Upper lobe of left lung (tissue), 6 donors: ENCODE measurements at regions not wholly inside any gene's neighbourhood (a gene's known extent, or its start where the extent isn't known, plus 50 kb on each side); places are given as distances from the start of the nearest gene placed in this dataset.

ENCODE experiments used
- ATAC-seq, 2 donors: fragments of 200-7000 bp; cut with Tn5 transposase; one replicate each; pipeline ENCODE4 v1.9.1; 2022; ENCODE audit warnings: mild to moderate bottlenecking in 2 of 2, moderate library complexity in 2 of 2; ENCODE audit not compliant: low FRiP score in 2 of 2
- DNase-seq, 2 donors: peaks; one replicate each; pipeline ENCODE4 v3.0.0-alpha.2; 2019 to 2020
- H3K27ac ChIP-seq, 4 donors: fragments of 200-600 bp; sonication (generic); one replicate each; pipeline ENCODE4 v1.5.1; 2016 to 2019
- H3K27me3 ChIP-seq, 4 donors: fragments of 200-600 bp; sonication (generic); one replicate each; pipeline ENCODE4 v1.5.1; 2017 to 2019
- H3K36me3 ChIP-seq, 4 donors: fragments of 200-600 bp; sonication (generic); one replicate each; pipeline ENCODE4 v1.5.1; 2016 to 2019
- H3K4me1 ChIP-seq, 4 donors: fragments of 200-600 bp; sonication (generic); one replicate each; pipeline ENCODE4 v1.5.1; 2018 to 2019
- H3K4me3 ChIP-seq, 4 donors: fragments of 200-600 bp; sonication (generic); one replicate each; pipeline ENCODE4 v1.5.1; 2017 to 2019; ENCODE audit warnings: mild to moderate bottlenecking in 2 of 4, moderate library complexity in 1 of 4
- H3K9me3 ChIP-seq, 4 donors: fragments of 200-600 bp; sonication (generic); one replicate each; pipeline ENCODE4 v1.5.1; 2018 to 2019
- EP300 ChIP-seq, 4 donors: sonication (generic); formaldehyde crosslinking; IDR thresholded peaks; one replicate each; pipeline ENCODE4 v1.5.1; 2017; ENCODE audit warnings: antibody characterized with exemption in 4 of 4, control low read depth in 2 of 4
- POLR2A ChIP-seq, 4 donors: fragments of 450-650 bp; IDR thresholded peaks; one replicate each; pipeline ENCODE4 v1.5.1; 2016 to 2017; ENCODE audit warnings: antibody characterized with exemption in 4 of 4, mild to moderate bottlenecking in 2 of 4
- POLR2AphosphoS5 ChIP-seq, 2 donors: sonication (generic); formaldehyde crosslinking; IDR thresholded peaks; one replicate each; pipeline ENCODE4 v1.5.1; 2017; ENCODE audit warnings: antibody characterized with exemption in 2 of 2
- WGBS, 2 donors: methylation state at CpG; one replicate each; pipeline ENCODE4 v1.1.5; 2017 to 2018; 5-methylcytosine and 5-hydroxymethylcytosine counted together
- TF ChIP-seq, protein P1 (sequence below), 6 experiments: fragments of 450-650 bp in 4 of 6; fragments of 200-600 bp in 2 of 6; sonication (generic) in 2 of 6; IDR thresholded peaks; one replicate each; pipeline ENCODE4 v1.5.1; 2016 to 2019; ENCODE audit warnings: antibody characterized with exemption in 6 of 6
- donor health status: DM: no; HTN: no; CAD: no; lungs with moderate emphysema.
- donor health status: DM: no; HTN: yes; CAD: no; lungs with severe emphysema.

DNA sequence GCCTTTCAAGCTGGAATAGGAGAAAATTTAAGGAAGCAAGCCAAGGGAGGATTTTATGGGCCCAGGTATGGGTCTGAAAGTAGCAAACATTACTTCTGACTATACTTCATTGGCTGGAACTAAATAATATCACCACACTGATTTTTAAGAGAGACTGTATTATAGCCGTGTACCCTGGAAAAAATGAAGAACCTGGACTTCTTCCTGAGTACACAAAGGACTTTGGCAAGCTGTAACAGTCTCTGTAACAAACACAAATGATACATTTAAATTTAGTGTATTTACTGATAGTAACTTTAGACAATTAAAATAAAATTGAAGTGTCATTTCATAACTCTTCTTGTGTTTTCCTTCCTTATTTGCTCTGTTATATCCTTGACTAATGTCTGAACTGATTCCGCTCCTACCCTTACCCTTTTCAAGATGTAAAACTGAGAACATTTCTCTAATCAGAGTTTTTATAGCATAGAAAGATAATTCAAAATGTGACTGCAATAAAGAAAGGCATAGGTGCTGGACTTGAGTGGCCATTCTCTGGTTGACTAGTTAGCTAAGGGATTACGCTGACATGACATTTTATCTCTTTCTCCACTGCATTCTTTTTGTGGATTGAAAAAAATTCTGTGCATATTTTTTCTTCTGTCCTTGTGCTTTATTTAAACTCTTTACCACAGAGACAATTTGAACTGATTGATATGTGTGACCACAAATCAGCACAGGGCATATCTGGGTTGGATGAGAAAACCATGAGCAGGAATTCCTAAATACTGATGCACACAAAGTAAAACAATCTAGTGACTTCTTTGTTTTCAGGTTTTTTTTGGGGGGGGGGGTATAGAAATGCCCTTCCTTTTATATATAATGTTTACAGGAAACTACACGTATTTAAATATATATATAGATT is 349.7 kb downstream of the MDFIC start:
- no peak overlapping the region for H3K27ac ChIP-seq
- no peaks in the 10 kb centered on the region for H3K4me1 ChIP-seq
- no peaks in the 10 kb centered on the region for H3K27me3 ChIP-seq
- no peak for DNase-seq
- no peaks in the 10 kb centered on the region for H3K36me3 ChIP-seq
- no peak for ATAC-seq
- TF ChIP-seq, protein P1, sequence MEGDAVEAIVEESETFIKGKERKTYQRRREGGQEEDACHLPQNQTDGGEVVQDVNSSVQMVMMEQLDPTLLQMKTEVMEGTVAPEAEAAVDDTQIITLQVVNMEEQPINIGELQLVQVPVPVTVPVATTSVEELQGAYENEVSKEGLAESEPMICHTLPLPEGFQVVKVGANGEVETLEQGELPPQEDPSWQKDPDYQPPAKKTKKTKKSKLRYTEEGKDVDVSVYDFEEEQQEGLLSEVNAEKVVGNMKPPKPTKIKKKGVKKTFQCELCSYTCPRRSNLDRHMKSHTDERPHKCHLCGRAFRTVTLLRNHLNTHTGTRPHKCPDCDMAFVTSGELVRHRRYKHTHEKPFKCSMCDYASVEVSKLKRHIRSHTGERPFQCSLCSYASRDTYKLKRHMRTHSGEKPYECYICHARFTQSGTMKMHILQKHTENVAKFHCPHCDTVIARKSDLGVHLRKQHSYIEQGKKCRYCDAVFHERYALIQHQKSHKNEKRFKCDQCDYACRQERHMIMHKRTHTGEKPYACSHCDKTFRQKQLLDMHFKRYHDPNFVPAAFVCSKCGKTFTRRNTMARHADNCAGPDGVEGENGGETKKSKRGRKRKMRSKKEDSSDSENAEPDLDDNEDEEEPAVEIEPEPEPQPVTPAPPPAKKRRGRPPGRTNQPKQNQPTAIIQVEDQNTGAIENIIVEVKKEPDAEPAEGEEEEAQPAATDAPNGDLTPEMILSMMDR (IDR thresholded peaks at IDR 0.05): no peak
- TF ChIP-seq POLR2AphosphoS5 (IDR thresholded peaks at IDR 0.05): no peak
- TF ChIP-seq POLR2A (IDR thresholded peaks at IDR 0.05): no peak
- TF ChIP-seq EP300 (IDR thresholded peaks at IDR 0.05): no peak
- no peaks in the 10 kb centered on the region for H3K9me3 ChIP-seq
- no peak overlapping the region for H3K4me3 ChIP-seq
- WGBS, 2 donors: 72 to 75% methylated on average over 4 of the region's 4 CpGs

DNA sequence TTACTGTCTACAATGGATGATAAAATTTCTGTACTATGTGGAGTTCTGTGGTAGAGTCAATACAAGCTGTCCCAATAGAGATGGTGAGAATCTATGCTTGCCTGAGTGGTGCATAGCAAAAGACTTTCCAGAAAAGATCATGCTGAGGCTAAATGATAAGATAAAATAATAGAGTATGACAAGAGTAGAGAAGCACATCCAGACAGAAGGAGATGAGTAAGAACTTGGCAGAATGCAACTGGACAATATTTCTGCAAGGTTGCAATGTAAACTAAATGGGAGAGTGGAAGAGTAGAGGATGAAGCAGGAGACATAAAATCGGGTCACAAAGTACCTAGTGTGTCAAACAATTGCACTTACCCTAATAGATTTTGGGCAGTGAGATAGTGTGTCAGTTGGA is 347.6 kb downstream of the MDFIC start:
- Histone ChIP-seq H3K36me3 (no peaks in the 10 kb centered on the region), H3K4me3 (no peak overlapping the region), H3K9me3 (no peaks in the 10 kb centered on the region), H3K27me3 (no peaks in the 10 kb centered on the region), H3K4me1 (no peaks in the 10 kb centered on the region), H3K27ac (no peak overlapping the region)
- ATAC-seq (no peak), DNase-seq (no peak)
- TF ChIP-seq POLR2A (IDR thresholded peaks at IDR 0.05) (no peak), POLR2AphosphoS5 (IDR thresholded peaks at IDR 0.05) (no peak), EP300 (IDR thresholded peaks at IDR 0.05) (no peak)
- TF ChIP-seq, protein P1 (IDR thresholded peaks at IDR 0.05): no peak
- 73 to 82% methylated on average over 1 of the region's 1 CpG for WGBS, 2 donors

DNA sequence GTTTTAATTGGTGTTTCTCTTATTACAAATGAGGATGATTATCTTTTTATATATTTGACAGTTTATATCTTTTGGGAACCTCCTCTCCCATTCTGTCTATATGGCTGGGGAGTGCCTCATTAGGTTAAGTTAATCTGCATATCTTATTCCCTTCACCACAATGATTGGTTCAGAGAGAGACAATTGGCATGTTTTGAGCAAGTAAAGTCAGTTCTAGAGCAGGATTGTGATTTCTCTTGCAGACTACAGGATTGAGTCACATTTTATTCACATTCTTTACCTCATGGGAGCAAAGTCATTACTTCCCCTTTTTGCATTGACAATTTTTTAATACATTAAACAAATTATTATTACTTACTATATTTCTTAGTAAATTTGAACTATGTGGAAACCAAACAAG is 345.6 kb downstream of the MDFIC start:
- Histone ChIP-seq H3K4me3 (no peak overlapping the region), H3K4me1 (no peaks in the 10 kb centered on the region), H3K9me3 (no peaks in the 10 kb centered on the region), H3K27me3 (no peaks in the 10 kb centered on the region), H3K36me3 (no peaks in the 10 kb centered on the region), H3K27ac (no peak overlapping the region)
- no peak for TF ChIP-seq EP300 (IDR thresholded peaks at IDR 0.05)
- TF ChIP-seq POLR2A (IDR thresholded peaks at IDR 0.05): no peak
- no peak for DNase-seq
- no peak for ATAC-seq

DNA sequence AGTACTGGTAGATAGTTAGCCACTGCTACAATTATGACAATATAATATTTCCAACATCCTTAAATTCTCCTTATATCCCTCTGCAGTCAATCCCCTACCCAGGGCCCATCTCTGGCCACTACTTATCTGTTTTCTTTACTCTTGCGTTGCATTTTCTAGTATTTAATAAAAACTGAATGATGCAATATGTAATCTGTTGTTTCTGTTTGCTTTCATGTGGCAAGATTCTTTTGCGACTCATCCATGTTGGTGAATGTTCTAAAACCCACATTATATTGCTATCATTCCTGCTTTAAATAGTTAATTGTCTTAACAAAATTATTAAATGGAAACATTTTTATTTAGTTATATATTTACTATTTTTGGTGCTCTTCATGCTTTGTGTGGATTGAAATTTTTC is 338.5 kb downstream of the MDFIC start:
- Histone ChIP-seq H3K27ac (no peak overlapping the region), H3K36me3 (no peaks in the 10 kb centered on the region), H3K4me3 (no peak overlapping the region), H3K27me3 (no peaks in the 10 kb centered on the region), H3K4me1 (no peaks in the 10 kb centered on the region), H3K9me3 (no peaks in the 10 kb centered on the region)
- DNase-seq: no peak
- 86 to 90% methylated on average over 2 of the region's 2 CpGs for WGBS, 2 donors
- no peak for TF ChIP-seq EP300 (IDR thresholded peaks at IDR 0.05)
- no peak for TF ChIP-seq POLR2A (IDR thresholded peaks at IDR 0.05)
- TF ChIP-seq, protein P1 (IDR thresholded peaks at IDR 0.05): no peak
- TF ChIP-seq POLR2AphosphoS5 (IDR thresholded peaks at IDR 0.05): no peak
- ATAC-seq: no peak

DNA sequence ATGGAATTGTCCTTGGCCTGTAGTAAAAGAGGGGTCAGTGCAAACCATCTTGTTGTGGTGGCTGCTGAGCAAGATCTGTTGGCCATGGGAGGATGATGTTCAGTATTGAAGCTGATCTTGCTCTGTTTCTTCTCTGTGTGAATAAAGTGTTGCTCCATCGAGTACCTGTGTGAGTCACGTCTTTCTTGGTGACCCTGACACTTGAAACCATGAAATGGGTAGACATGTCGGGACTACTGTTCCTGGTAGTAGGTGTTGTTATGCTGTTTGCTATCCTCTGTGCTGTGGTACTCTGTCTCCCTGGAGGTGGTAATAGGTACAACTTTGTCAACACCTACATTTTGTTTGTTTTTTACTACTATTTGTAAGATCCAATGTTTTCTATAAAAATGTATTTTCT is 330.6 kb downstream of the MDFIC start:
- DNase-seq: no peak
- no peak for ATAC-seq
- Histone ChIP-seq H3K36me3 (no peaks in the 10 kb centered on the region), H3K9me3 (no peaks in the 10 kb centered on the region), H3K4me3 (no peak overlapping the region), H3K4me1 (no peaks in the 10 kb centered on the region), H3K27ac (no peak overlapping the region), H3K27me3 (no peaks in the 10 kb centered on the region)
- TF ChIP-seq POLR2A (IDR thresholded peaks at IDR 0.05) (no peak), POLR2AphosphoS5 (IDR thresholded peaks at IDR 0.05) (no peak), EP300 (IDR thresholded peaks at IDR 0.05) (no peak)
- TF ChIP-seq, protein P1 (IDR thresholded peaks at IDR 0.05): no peak
- WGBS, 2 donors: 86 to 88% methylated on average over 3 of the region's 3 CpGs
